ENCODE measurements at regions not wholly inside any gene's neighbourhood (a gene's known extent, or its start where the extent isn't known, plus 50 kb on each side); places are given as distances from the start of the nearest gene placed in this dataset.

DNA sequence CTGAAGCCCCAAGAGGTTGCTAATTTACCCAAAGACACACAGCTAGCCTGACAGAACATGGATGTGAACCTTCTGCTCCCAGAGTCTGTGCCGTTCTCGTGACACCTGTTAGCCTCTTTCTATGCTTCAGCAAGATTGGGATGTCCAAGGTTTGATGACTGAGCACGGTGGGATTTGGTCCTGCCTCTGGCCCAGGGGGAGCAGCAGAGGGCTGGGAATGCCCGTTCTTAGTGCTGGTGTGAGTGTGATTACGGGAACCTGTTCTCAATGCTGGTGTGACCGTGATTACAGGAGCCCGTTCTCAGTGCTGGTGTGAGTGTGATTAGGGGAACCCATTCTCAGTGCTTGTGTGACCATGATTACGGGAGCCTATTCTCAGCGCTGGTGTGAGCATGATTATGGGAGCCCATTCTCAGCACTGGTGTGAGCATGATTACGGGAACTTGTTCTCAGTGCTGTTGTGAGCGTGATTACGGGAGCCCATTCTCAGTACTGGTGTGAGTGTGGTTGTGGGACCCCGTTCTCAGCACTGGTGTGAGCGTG is 67.3 kb upstream of the SNTG2 start:
- Histone ChIP-seq H3K4me1 (ENCODE audit: insufficient read depth) (peaks cover 21% of the 10 kb centered on the region), H4K20me1 (replicated peaks; ENCODE audit: insufficient read depth) (no peaks in the 10 kb centered on the region), H3K4me3 (no peak overlapping the region), H3F3A (replicated peaks; ENCODE audit: low read depth) (no peaks in the 10 kb centered on the region), H3K9me2 (ENCODE audit: insufficient read depth) (no peaks in the 10 kb centered on the region), H3K4me2 (no peak overlapping the region), H3K79me2 (replicated peaks; ENCODE audit: insufficient read depth) (no peaks in the 10 kb centered on the region), H3K27me3 (ENCODE audit: insufficient read depth) (peaks cover 5% of the 10 kb centered on the region; the same call in 1 of the 2 replicates), H3K36me3 (ENCODE audit: insufficient read depth) (no peaks in the 10 kb centered on the region), H3K27ac (ENCODE audit: low read depth) (no peak overlapping the region), H2AFZ (no peak overlapping the region)
- no peak for TF ChIP-seq JUNB (IDR thresholded peaks at IDR 0.05; ENCODE audit: unreplicated experiment)
- TF ChIP-seq, protein P1, sequence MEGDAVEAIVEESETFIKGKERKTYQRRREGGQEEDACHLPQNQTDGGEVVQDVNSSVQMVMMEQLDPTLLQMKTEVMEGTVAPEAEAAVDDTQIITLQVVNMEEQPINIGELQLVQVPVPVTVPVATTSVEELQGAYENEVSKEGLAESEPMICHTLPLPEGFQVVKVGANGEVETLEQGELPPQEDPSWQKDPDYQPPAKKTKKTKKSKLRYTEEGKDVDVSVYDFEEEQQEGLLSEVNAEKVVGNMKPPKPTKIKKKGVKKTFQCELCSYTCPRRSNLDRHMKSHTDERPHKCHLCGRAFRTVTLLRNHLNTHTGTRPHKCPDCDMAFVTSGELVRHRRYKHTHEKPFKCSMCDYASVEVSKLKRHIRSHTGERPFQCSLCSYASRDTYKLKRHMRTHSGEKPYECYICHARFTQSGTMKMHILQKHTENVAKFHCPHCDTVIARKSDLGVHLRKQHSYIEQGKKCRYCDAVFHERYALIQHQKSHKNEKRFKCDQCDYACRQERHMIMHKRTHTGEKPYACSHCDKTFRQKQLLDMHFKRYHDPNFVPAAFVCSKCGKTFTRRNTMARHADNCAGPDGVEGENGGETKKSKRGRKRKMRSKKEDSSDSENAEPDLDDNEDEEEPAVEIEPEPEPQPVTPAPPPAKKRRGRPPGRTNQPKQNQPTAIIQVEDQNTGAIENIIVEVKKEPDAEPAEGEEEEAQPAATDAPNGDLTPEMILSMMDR (conservative IDR thresholded peaks at IDR 0.05; ENCODE audit: low read depth in 2 of 2), result no peak
- TF ChIP-seq ZNF331 (CRISPR knock-in tag; IDR thresholded peaks at IDR 0.05; ENCODE audit: low read depth), result no peak
- TF ChIP-seq, protein P2, sequence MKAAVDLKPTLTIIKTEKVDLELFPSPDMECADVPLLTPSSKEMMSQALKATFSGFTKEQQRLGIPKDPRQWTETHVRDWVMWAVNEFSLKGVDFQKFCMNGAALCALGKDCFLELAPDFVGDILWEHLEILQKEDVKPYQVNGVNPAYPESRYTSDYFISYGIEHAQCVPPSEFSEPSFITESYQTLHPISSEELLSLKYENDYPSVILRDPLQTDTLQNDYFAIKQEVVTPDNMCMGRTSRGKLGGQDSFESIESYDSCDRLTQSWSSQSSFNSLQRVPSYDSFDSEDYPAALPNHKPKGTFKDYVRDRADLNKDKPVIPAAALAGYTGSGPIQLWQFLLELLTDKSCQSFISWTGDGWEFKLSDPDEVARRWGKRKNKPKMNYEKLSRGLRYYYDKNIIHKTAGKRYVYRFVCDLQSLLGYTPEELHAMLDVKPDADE (IDR thresholded peaks at IDR 0.05), result no peak
- TF ChIP-seq CREB1 (CRISPR knock-in tag; IDR thresholded peaks at IDR 0.05; ENCODE audit: low read depth), result no peak
- TF ChIP-seq EZH2phosphoT487 (IDR thresholded peaks at IDR 0.05; ENCODE audit: unreplicated experiment), result no peak
- TF ChIP-seq STAT1 (IDR thresholded peaks at IDR 0.05; ENCODE audit: unreplicated experiment), result no peak
- no peak for TF ChIP-seq POLR2AphosphoS5 (IDR thresholded peaks at IDR 0.05; ENCODE audit: low read depth)
- no peak for TF ChIP-seq EZH2 (IDR thresholded peaks at IDR 0.05; ENCODE audit: low read depth, unreplicated experiment)
- no peak for TF ChIP-seq ZNF114 (CRISPR knock-in tag; IDR thresholded peaks at IDR 0.05)
- TF ChIP-seq NANOG (IDR thresholded peaks at IDR 0.05; ENCODE audit: borderline replicate concordance), result no peak
- TF ChIP-seq, protein P3, sequence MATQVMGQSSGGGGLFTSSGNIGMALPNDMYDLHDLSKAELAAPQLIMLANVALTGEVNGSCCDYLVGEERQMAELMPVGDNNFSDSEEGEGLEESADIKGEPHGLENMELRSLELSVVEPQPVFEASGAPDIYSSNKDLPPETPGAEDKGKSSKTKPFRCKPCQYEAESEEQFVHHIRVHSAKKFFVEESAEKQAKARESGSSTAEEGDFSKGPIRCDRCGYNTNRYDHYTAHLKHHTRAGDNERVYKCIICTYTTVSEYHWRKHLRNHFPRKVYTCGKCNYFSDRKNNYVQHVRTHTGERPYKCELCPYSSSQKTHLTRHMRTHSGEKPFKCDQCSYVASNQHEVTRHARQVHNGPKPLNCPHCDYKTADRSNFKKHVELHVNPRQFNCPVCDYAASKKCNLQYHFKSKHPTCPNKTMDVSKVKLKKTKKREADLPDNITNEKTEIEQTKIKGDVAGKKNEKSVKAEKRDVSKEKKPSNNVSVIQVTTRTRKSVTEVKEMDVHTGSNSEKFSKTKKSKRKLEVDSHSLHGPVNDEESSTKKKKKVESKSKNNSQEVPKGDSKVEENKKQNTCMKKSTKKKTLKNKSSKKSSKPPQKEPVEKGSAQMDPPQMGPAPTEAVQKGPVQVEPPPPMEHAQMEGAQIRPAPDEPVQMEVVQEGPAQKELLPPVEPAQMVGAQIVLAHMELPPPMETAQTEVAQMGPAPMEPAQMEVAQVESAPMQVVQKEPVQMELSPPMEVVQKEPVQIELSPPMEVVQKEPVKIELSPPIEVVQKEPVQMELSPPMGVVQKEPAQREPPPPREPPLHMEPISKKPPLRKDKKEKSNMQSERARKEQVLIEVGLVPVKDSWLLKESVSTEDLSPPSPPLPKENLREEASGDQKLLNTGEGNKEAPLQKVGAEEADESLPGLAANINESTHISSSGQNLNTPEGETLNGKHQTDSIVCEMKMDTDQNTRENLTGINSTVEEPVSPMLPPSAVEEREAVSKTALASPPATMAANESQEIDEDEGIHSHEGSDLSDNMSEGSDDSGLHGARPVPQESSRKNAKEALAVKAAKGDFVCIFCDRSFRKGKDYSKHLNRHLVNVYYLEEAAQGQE (IDR thresholded peaks at IDR 0.05; ENCODE audit: unreplicated experiment), result no peak
- TF ChIP-seq, protein P4, sequence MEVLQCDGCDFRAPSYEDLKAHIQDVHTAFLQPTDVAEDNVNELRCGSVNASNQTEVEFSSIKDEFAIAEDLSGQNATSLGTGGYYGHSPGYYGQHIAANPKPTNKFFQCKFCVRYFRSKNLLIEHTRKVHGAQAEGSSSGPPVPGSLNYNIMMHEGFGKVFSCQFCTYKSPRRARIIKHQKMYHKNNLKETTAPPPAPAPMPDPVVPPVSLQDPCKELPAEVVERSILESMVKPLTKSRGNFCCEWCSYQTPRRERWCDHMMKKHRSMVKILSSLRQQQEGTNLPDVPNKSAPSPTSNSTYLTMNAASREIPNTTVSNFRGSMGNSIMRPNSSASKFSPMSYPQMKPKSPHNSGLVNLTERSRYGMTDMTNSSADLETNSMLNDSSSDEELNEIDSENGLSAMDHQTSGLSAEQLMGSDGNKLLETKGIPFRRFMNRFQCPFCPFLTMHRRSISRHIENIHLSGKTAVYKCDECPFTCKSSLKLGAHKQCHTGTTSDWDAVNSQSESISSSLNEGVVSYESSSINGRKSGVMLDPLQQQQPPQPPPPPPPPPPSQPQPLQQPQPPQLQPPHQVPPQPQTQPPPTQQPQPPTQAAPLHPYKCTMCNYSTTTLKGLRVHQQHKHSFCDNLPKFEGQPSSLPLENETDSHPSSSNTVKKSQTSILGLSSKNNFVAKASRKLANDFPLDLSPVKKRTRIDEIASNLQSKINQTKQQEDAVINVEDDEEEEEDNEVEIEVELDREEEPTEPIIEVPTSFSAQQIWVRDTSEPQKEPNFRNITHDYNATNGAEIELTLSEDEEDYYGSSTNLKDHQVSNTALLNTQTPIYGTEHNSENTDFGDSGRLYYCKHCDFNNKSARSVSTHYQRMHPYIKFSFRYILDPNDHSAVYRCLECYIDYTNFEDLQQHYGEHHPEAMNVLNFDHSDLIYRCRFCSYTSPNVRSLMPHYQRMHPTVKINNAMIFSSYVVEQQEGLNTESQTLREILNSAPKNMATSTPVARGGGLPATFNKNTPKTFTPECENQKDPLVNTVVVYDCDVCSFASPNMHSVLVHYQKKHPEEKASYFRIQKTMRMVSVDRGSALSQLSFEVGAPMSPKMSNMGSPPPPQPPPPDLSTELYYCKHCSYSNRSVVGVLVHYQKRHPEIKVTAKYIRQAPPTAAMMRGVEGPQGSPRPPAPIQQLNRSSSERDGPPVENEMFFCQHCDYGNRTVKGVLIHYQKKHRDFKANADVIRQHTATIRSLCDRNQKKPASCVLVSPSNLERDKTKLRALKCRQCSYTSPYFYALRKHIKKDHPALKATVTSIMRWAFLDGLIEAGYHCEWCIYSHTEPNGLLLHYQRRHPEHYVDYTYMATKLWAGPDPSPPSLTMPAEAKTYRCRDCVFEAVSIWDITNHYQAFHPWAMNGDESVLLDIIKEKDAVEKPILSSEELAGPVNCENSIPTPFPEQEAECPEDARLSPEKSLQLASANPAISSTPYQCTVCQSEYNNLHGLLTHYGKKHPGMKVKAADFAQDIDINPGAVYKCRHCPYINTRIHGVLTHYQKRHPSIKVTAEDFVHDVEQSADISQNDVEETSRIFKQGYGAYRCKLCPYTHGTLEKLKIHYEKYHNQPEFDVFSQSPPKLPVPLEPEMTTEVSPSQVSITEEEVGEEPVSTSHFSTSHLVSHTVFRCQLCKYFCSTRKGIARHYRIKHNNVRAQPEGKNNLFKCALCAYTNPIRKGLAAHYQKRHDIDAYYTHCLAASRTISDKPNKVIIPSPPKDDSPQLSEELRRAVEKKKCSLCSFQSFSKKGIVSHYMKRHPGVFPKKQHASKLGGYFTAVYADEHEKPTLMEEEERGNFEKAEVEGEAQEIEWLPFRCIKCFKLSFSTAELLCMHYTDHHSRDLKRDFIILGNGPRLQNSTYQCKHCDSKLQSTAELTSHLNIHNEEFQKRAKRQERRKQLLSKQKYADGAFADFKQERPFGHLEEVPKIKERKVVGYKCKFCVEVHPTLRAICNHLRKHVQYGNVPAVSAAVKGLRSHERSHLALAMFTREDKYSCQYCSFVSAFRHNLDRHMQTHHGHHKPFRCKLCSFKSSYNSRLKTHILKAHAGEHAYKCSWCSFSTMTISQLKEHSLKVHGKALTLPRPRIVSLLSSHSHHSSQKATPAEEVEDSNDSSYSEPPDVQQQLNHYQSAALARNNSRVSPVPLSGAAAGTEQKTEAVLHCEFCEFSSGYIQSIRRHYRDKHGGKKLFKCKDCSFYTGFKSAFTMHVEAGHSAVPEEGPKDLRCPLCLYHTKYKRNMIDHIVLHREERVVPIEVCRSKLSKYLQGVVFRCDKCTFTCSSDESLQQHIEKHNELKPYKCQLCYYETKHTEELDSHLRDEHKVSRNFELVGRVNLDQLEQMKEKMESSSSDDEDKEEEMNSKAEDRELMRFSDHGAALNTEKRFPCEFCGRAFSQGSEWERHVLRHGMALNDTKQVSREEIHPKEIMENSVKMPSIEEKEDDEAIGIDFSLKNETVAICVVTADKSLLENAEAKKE (CRISPR knock-in tag; IDR thresholded peaks at IDR 0.05), result no peak
- no peak overlapping the region for H3K4me3 Mint-ChIP-seq
- H3K4me1 Mint-ChIP-seq, result peaks cover 53% of the 10 kb centered on the region
- DNase-seq (ENCODE audit: low spot score) (no peak), ATAC-seq (no peak)
- peaks cover 7% of the 10 kb centered on the region for H3K9me3 Mint-ChIP-seq
- H3K36me3 Mint-ChIP-seq (ENCODE audit: low read depth), result no peaks in the 10 kb centered on the region; the same call in 2 of the 3 replicates
- H3K27ac Mint-ChIP-seq, result no peak overlapping the region
- H3K27me3 Mint-ChIP-seq (ENCODE audit: insufficient read depth, low read depth, poor library complexity), result peaks cover 14% of the 10 kb centered on the region

Data from GM23338 (cell line).